NCI-H2227 (cell line): ENCODE measurements at regions not wholly inside any gene's neighbourhood (a gene's known extent, or its start where the extent isn't known, plus 50 kb on each side); places are given as distances from the start of the nearest gene placed in this dataset.

Source experiments
- DNase-seq: peaks from one replicate; lab custom pipeline; 2025; ENCODE audit not compliant: unreplicated experiment; lab: John Stamatoyannopoulos, UW

- DNase-seq: no peak
Observed at GRCh38 chr11:93074352-93074751, 104.9 kb downstream of the MTNR1B start.

DNA sequence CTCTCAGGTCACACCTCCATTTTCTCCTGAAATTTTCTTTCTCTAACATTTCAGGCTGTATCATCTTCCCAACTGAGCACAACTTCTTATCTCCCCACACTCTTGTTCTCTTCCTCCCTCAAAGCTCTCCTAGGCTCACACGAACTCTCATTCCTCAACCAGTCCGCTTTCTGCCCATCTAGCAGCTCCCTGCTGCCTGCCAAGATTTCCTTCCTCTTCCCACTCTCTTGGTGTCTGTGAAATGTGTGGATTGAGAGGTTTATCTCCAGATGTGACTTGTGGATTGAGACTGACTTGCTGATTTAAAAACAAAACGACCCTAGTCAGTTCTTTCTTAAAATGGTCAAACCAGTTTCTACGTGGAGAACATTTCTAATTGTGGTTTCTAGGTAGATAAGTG, 106.3 kb downstream of the MTNR1B start:
- DNase-seq: no peak

DNA sequence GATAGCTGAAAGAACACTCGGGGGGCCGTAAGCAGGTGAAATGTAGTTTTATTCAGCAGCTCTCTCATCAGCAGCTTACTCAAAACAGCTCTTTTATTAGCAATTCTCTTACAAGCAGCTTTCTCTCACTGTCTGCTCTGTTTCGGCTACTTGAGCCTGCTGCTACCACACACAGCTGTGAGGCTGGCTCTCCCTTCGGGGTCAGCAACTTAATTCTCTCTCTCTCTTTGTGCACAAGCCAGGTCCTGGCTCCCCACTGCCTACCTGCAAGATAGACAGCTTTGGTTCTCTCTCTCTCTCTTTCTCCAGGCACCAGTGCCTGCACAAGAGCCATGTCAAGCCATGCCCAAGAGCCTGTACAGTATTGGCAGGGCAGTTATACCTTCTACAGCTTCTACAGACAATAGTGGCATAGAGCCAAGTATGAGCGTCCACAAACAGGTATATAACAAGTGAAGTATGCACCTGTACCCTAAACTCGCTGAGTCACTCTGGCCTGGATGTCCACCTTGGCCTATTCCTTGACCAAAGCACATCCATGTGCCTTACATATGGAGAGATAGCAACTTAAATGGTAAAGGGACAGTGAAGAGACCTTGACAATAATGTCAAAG, 110.8 kb downstream of the MTNR1B start:
- no peak for DNase-seq

- DNase-seq: no peak
Observed at GRCh38 chr11:93081694-93082093, 112.2 kb downstream of the MTNR1B start.

- no peak for DNase-seq
Observed at GRCh38 chr11:93082900-93083299, 113.4 kb downstream of the MTNR1B start.

DNA sequence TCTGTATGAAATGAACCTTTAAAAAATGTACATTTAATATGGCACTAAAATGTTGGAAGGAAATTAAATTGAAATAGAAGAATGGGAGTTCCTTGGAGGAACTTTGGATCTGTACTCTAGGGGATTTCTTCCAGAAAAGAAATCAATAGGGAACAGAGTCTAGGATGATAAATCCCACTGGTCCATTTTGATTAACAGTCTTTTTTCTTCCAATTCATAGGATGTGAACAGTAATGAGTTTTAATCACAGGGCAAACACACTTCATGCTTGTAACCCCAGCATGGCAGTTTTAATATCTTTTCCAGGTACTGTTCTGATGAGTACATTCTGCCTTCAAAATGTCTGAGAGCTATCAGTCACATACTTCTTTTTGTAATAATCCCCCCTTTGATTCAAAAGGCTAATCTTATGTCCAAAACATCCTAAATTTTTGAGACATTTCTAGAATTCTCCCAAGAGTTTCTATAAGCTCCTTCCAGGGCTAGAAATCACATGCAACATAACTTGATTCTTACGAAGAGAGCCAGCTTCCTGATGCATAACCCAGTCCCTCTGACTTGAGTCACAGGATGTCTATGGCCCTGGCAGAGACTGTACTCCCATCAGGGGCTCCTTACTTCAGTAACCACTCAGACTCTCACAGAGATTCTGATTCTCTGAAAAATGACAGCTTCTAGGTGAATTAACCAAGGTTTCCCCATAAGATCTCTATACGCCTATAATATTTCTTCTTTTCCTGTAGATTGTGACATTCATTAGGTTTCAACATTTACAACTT, 112.9 kb downstream of the SLC36A4 start:
- DNase-seq: no peak

DNA sequence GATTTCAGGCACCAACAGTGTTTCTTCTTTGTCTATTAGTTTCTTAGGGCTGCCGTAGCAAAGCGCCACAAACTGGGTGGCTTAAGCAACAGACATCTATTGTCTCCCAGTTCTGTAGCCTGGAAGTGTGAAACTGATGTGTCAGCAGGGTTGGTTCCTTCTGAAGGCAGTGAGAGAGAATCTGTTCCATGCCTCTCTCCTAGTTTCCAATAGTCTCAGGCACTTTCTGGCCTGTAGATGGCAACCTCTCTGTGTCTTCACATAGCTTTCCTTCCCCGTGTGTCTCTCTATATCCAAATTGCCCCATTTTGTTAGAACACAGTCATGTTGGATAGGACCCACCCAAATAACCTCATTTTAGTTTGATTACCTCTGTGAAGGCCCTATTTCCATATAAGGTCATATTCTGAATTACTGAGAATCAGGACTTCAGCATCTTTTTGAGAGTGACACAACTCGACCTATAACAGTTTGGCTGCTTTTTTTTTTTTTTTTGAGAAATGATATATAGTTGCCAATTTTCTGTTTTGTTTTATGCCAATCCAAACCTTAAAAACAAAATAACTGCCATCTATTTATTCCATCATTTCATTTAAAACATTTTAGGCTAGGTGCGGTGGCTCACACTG, 108.2 kb downstream of the SLC36A4 start:
- peak; percentile 1 for DNase-seq
